T-cell (primary cell): ENCODE measurements at regions not wholly inside any gene's neighbourhood (a gene's known extent, or its start where the extent isn't known, plus 50 kb on each side); places are given as distances from the start of the nearest gene placed in this dataset.

Source experiments
- ATAC-seq, 4 experiments: fragments of 200-7000 bp in 3 of 4; fragments of 150-1000 bp in 1 of 4; cut with Tn5 transposase; replicated peaks in 1 of 4; 1 replicate in 3 of 4; 2 replicates in 1 of 4; pipeline ENCODE4 v1.10.0; 2021; ENCODE audit warnings: moderate library complexity in 3 of 4, mild to moderate bottlenecking in 2 of 4, moderate number of reproducible peaks in 1 of 4
- CTCF ChIA-PET, 2 donors: fragments of 300-600 bp; sonication (Branson Sonifier 250); formaldehyde crosslinking; loops; one replicate each; lab custom pipeline; 2022; ENCODE audit warnings: antibody characterized with exemption in 2 of 2; lab: Charles Lee
- POLR2A ChIA-PET, 2 donors: fragments of 300-600 bp; sonication (Branson Sonifier 250); formaldehyde crosslinking; loops; one replicate each; lab custom pipeline; 2022; ENCODE audit warnings: antibody characterized with exemption in 2 of 2; lab: Charles Lee
- DNase-seq, 35 experiments: peaks; one replicate each; pipeline versions ENCODE4 v3.0.0 to v3.0.0-alpha.2; 2013 to 2023
- H3K27ac ChIP-seq: one replicate; pipeline ENCODE4 v1.5.1; 2013; ENCODE audit warnings: low read length
- H3K27me3 ChIP-seq, 2 experiments: replicated peaks in 1 of 2; 1 replicate in 1 of 2; 2 replicates in 1 of 2; pipeline versions ENCODE4 v1.6.1 to v1.7.0; 2013; ENCODE audit warnings: low read length in 1 of 2, mixed read lengths in 1 of 2; ENCODE audit not compliant: control insufficient read depth in 2 of 2, insufficient read depth in 2 of 2; ENCODE audit errors: extremely low read depth in 1 of 2
- H3K36me3 ChIP-seq, 2 donors: 1 replicate in 1 of 2; 2 replicates in 1 of 2; pipeline versions ENCODE4 v1.6.1 to v1.7.0; 2013; ENCODE audit warnings: low read length in 1 of 2; ENCODE audit not compliant: control insufficient read depth in 2 of 2, insufficient read depth in 1 of 2; ENCODE audit errors: extremely low read depth in 1 of 2
- H3K4me1 ChIP-seq, 2 experiments: 1 replicate in 1 of 2; 2 replicates in 1 of 2; pipeline versions ENCODE4 v1.6.1 to v1.7.0; 2013; ENCODE audit warnings: low read length in 2 of 2, mixed read lengths in 1 of 2; ENCODE audit not compliant: insufficient read depth in 2 of 2, control insufficient read depth in 1 of 2; ENCODE audit errors: extremely low read depth in 1 of 2
- H3K4me3 ChIP-seq, 2 donors: 1 replicate in 1 of 2; 2 replicates in 1 of 2; pipeline versions ENCODE4 v1.5.1 to v1.7.0; 2013; ENCODE audit warnings: mild to moderate bottlenecking in 2 of 2, low read length in 1 of 2, moderate library complexity in 1 of 2; ENCODE audit not compliant: control insufficient read depth in 1 of 2; ENCODE audit errors: extremely low read depth in 1 of 2
- H3K9me3 ChIP-seq: 2 replicates; pipeline ENCODE4 v1.7.0; 2013
- H3K27ac Mint-ChIP-seq, 2 donors: one replicate each; pipeline ENCODE4 v1.8.0; 2020 to 2021; ENCODE audit warnings: mild to moderate bottlenecking in 2 of 2, mixed read lengths in 2 of 2
- H3K27me3 Mint-ChIP-seq, 2 donors: one replicate each; pipeline ENCODE4 v1.8.0; 2021 to 2022; ENCODE audit warnings: mixed read lengths in 2 of 2
- H3K36me3 Mint-ChIP-seq: one replicate; pipeline ENCODE4 v1.8.0; 2021; ENCODE audit warnings: mixed read lengths
- H3K4me1 Mint-ChIP-seq, 3 donors: one replicate each; pipeline ENCODE4 v1.8.0; 2020 to 2022; ENCODE audit warnings: mixed read lengths in 3 of 3, mild to moderate bottlenecking in 1 of 3
- H3K4me3 Mint-ChIP-seq, 3 donors: one replicate each; pipeline ENCODE4 v1.8.0; 2020 to 2022; ENCODE audit warnings: mild to moderate bottlenecking in 3 of 3, mixed read lengths in 3 of 3, moderate library complexity in 3 of 3
- H3K9me3 Mint-ChIP-seq, 3 donors: one replicate each; pipeline ENCODE4 v1.8.0; 2020 to 2022; ENCODE audit warnings: mixed read lengths in 3 of 3
- WGBS: methylation state at CpG from one replicate; pipeline ENCODE4 v1.1.5; 2013; ENCODE audit warnings: missing lambda C conversion rate; ENCODE audit not compliant: insufficient coverage; 5-methylcytosine and 5-hydroxymethylcytosine counted together

DNA sequence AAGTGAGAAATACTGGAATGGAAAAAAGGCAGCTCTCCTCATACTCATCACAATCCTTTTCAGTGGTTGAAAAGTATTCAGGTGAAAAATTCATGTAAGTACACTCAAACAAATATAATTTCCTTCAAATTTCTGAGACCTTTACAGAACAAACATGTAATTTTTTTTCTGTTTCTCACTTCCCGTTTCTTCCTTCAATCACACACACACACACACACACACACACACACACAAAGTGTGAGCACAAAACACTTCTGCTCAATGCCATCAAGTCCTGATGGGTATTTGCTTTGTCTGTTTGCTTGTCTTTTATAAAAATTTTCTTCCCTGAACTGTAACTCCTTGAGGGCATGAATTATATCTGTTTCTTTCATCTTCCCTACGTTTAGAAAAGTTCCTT lies 110.6 kb downstream of the LIG4 start:
- Histone ChIP-seq H3K9me3 (no peaks in the 10 kb centered on the region), H3K4me1 (no peaks in the 10 kb centered on the region), H3K27me3 (no peaks in the 10 kb centered on the region), H3K36me3 (no peaks in the 10 kb centered on the region), H3K4me3 (no peak overlapping the region), H3K27ac (no peak overlapping the region)
- no peak for DNase-seq
- WGBS: no CpG with 5 or more reads among the region's 2 CpGs
- Mint-ChIP-seq H3K27ac (no peak overlapping the region), H3K4me3 (no peak overlapping the region), H3K27me3 (peaks cover 2 to 11% of the 10 kb centered on the region in 2 donors), H3K36me3 (no peaks in the 10 kb centered on the region), H3K9me3 (peaks cover 0 to 11% (median 0%) of the 10 kb centered on the region in 3 donors), H3K4me1 (no peaks in the 10 kb centered on the region)
- ChIA-PET CTCF (interaction anchor here in 1 of 2 donors (0.7 kb wide), 1 partner anchor 120 kb away, joined by 4 read pairs; no protein-coding TSS in a partner anchor), POLR2A (no interaction called here)
- no peak for ATAC-seq

DNA sequence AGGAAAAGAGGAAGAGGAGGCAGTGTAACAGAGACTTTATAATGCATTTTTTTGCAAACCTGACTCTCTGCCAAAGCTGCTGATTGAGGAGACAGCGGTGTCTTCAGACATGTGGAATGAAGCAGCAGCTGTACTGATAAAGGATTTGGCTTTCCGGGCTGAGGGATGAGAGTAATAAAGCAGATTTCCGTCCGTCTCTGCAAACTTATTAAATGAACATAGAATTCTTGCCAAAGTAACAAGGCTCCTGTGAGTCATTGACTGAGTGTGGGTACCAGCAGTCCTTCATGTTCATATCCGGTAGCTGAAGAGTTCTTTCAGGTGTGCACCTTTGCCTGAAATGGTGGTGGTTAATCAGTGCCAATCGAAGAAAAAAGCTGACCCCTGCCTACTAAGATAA lies 112.6 kb downstream of the LIG4 start:
- no peak overlapping the region for H3K27ac Mint-ChIP-seq
- WGBS: no CpG with 5 or more reads among the region's 6 CpGs
- Histone ChIP-seq H3K27me3 (no peaks in the 10 kb centered on the region), H3K9me3 (no peaks in the 10 kb centered on the region), H3K4me1 (no peaks in the 10 kb centered on the region), H3K4me3 (no peak overlapping the region), H3K27ac (no peak overlapping the region), H3K36me3 (no peaks in the 10 kb centered on the region)
- peaks cover 10 to 16% of the 10 kb centered on the region in 2 donors for H3K27me3 Mint-ChIP-seq
- H3K4me1 Mint-ChIP-seq: no peaks in the 10 kb centered on the region
- ATAC-seq (no peak), DNase-seq (no peak)
- peaks cover 0 to 11% (median 0%) of the 10 kb centered on the region in 3 donors for H3K9me3 Mint-ChIP-seq
- ChIA-PET CTCF (no interaction called here), POLR2A (no interaction called here)
- H3K36me3 Mint-ChIP-seq: no peaks in the 10 kb centered on the region
- no peak overlapping the region for H3K4me3 Mint-ChIP-seq

DNA sequence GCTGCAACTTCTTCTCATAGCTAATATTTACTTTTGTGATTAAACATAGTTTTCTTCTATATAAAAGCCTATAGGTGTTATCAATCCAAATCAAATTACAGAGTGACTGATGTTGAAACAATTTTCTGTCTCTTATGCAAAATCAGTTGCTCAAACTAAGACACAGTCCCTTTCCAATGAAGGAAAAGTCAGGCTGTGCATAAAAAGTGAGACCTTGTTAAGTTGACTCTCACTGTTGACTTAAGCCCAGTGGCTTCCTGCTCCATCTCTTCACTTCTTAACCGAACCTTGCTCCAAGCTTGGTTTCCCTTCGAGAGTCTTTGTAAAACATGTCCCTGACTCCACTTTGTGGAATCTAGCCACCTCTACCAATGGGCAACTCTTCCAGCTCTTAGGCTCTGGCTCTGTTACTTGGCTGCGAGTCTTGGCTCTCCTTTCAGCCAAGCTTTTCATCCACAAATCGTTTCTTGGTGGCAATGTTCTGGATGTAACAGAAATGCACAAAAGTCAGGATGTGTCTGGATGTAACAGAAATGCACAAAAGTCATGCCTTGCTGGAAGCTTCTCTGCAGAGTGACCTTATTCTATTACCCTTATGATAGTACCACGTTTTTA lies 118.9 kb downstream of the LIG4 start:
- Histone ChIP-seq H3K27ac (no peak overlapping the region), H3K4me1 (peaks cover 0 to 3% of the 10 kb centered on the region in 2 experiments), H3K9me3 (no peaks in the 10 kb centered on the region), H3K36me3 (no peaks in the 10 kb centered on the region), H3K4me3 (no peak overlapping the region), H3K27me3 (no peaks in the 10 kb centered on the region)
- ChIA-PET CTCF (no interaction called here), POLR2A (no interaction called here)
- Mint-ChIP-seq H3K9me3 (no peaks in the 10 kb centered on the region), H3K27ac (peak overlapping the region; percentile 30 to 62), H3K4me1 (peaks cover 0 to 11% (median 6%) of the 10 kb centered on the region in 3 donors), H3K4me3 (no peak overlapping the region), H3K27me3 (peaks cover 6 to 8% of the 10 kb centered on the region in 2 donors), H3K36me3 (no peaks in the 10 kb centered on the region)
- DNase-seq: no peak
- ATAC-seq: no peak
- WGBS: 82% methylated on average over 2 of the region's 5 CpGs

DNA sequence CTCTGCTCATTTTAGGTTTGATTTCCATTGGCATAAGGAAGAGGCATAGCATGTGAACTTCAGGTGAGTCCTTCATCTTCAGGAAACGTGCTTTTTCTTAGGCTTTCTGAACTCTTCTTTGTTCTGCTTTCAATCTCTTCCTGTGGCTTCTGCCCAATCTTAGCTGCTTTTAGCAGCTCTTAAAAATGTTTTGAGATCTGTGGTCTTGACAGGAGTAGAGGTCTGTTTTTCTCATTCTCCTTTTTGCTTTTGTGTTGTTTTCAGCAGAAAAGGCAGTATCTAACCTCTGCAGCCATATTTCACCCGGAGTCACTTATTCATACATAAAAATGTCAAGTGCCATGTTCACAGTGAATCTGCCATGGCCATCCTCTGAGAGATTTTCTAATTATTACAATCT lies 120.3 kb downstream of the LIG4 start:
- H3K36me3 ChIP-seq: no peaks in the 10 kb centered on the region
- H3K27ac ChIP-seq: no peak overlapping the region
- H3K27ac Mint-ChIP-seq: peak overlapping the region; percentile 70 to 71
- H3K4me3 Mint-ChIP-seq: peak overlapping the region in 1 of 3 donors; percentile 27
- peaks cover 0 to 11% (median 6%) of the 10 kb centered on the region in 3 donors for H3K4me1 Mint-ChIP-seq
- no peaks in the 10 kb centered on the region for H3K27me3 ChIP-seq
- no peak overlapping the region for H3K4me3 ChIP-seq
- ChIA-PET POLR2A (no interaction called here), CTCF (no interaction called here)
- H3K9me3 ChIP-seq: no peaks in the 10 kb centered on the region
- peaks cover 0 to 3% of the 10 kb centered on the region in 2 experiments for H3K4me1 ChIP-seq
- ATAC-seq (peak in 3 of 4 experiments; percentile 43 to 60 (median 46)), DNase-seq (peak in 1 of 35 experiments; percentile 2)
- H3K36me3 Mint-ChIP-seq: no peaks in the 10 kb centered on the region
- H3K9me3 Mint-ChIP-seq: no peaks in the 10 kb centered on the region
- H3K27me3 Mint-ChIP-seq: peaks cover 8 to 10% of the 10 kb centered on the region in 2 donors
- WGBS: 11% methylated on average over 1 of the region's 2 CpGs

DNA sequence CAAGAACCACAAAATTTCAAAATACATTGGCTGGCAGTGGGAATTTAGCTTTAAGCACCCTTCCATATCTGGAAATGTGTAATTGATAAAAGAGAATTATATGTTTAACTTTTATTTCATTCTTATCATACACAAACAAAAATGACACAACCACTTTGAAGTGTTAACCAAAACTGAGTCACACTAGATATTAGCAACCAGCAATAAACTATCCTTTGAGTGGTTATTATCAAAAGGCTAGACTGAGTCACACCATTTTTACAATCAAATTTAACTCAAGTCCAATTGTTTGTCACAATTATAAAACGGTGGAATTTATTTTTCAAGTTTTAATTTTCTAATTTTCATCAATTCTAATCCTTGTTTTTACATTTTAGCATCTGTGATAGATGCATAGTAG lies 121.7 kb downstream of the LIG4 start:
- ChIA-PET POLR2A (no interaction called here), CTCF (no interaction called here)
- no peaks in the 10 kb centered on the region for H3K9me3 Mint-ChIP-seq
- no peak overlapping the region for H3K4me3 Mint-ChIP-seq
- no peaks in the 10 kb centered on the region for H3K36me3 ChIP-seq
- no peak overlapping the region for H3K27ac Mint-ChIP-seq
- peaks cover 3 to 10% of the 10 kb centered on the region in 2 donors for H3K27me3 Mint-ChIP-seq
- DNase-seq (no peak), ATAC-seq (no peak)
- WGBS: no CpG with 5 or more reads among the region's 1 CpG
- H3K9me3 ChIP-seq: no peaks in the 10 kb centered on the region
- no peaks in the 10 kb centered on the region for H3K27me3 ChIP-seq
- no peak overlapping the region for H3K27ac ChIP-seq
- H3K4me3 ChIP-seq: no peak overlapping the region
- H3K36me3 Mint-ChIP-seq: no peaks in the 10 kb centered on the region
- H3K4me1 Mint-ChIP-seq: peaks cover 0 to 11% (median 6%) of the 10 kb centered on the region in 3 donors
- H3K4me1 ChIP-seq: peaks cover 0 to 3% of the 10 kb centered on the region in 2 experiments

DNA sequence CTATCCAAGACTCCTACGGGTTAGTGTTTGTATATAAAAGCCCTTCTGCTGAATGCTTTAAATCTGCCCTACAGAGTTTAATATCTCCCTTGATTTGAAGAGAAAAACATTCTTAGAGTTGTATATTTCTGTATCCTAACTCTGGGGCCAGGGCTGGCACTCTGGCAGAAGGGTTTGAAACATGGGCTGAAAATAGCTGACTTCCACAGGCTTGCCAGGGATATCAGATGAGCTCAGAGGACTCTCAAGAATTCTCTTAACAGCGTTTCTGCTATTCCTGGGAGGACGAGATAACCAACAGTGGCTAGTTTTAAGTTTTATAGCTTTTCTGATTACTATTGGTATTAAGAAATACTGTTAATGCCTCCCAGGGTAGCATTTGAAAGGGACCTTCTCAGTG lies 127.5 kb downstream of the LIG4 start:
- WGBS: no CpG with 5 or more reads among the region's 3 CpGs
- Histone ChIP-seq H3K27me3 (no peaks in the 10 kb centered on the region), H3K36me3 (no peaks in the 10 kb centered on the region), H3K4me1 (no peaks in the 10 kb centered on the region), H3K4me3 (no peak overlapping the region), H3K9me3 (no peaks in the 10 kb centered on the region), H3K27ac (no peak overlapping the region)
- H3K27me3 Mint-ChIP-seq: peaks cover 0 to 4% of the 10 kb centered on the region in 2 donors
- no peak overlapping the region for H3K27ac Mint-ChIP-seq
- CTCF ChIA-PET: no interaction called here
- DNase-seq: no peak
- H3K9me3 Mint-ChIP-seq: no peaks in the 10 kb centered on the region
- no peaks in the 10 kb centered on the region for H3K4me1 Mint-ChIP-seq
- H3K4me3 Mint-ChIP-seq: no peak overlapping the region
- POLR2A ChIA-PET: no interaction called here
- no peak for ATAC-seq
- no peaks in the 10 kb centered on the region for H3K36me3 Mint-ChIP-seq
